ENCODE measurements at regions not wholly inside any gene's neighbourhood (a gene's known extent, or its start where the extent isn't known, plus 50 kb on each side); places are given as distances from the start of the nearest gene placed in this dataset.

DNA sequence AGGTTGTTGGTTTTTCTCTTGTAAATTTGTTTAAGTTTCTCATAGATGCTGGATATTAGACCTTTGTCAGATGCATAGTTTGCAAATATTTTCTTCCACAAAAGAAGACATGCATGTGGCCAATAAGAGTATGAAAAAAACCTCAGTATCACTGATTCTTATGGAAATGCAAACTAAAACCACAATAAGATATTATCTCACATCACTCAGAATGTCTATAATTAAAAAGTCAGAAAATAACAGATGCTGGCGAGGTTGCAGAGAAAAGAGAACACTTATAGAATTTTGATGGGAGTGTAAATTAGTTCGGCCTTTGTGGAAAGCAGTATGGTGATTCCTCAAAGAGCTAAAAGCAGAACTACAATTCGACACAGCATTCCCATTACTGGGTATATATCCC is 1355.6 kb downstream of the FAM133A start:
- no peak for DNase-seq (ENCODE audit: low read depth)
- TF ChIP-seq, protein P1, sequence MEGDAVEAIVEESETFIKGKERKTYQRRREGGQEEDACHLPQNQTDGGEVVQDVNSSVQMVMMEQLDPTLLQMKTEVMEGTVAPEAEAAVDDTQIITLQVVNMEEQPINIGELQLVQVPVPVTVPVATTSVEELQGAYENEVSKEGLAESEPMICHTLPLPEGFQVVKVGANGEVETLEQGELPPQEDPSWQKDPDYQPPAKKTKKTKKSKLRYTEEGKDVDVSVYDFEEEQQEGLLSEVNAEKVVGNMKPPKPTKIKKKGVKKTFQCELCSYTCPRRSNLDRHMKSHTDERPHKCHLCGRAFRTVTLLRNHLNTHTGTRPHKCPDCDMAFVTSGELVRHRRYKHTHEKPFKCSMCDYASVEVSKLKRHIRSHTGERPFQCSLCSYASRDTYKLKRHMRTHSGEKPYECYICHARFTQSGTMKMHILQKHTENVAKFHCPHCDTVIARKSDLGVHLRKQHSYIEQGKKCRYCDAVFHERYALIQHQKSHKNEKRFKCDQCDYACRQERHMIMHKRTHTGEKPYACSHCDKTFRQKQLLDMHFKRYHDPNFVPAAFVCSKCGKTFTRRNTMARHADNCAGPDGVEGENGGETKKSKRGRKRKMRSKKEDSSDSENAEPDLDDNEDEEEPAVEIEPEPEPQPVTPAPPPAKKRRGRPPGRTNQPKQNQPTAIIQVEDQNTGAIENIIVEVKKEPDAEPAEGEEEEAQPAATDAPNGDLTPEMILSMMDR (conservative IDR thresholded peaks at IDR 0.05; ENCODE audit: low read depth, low read length), result no peak
- no peak overlapping the region for H3K4me3 ChIP-seq (ENCODE audit: low read depth, low read length)

DNA sequence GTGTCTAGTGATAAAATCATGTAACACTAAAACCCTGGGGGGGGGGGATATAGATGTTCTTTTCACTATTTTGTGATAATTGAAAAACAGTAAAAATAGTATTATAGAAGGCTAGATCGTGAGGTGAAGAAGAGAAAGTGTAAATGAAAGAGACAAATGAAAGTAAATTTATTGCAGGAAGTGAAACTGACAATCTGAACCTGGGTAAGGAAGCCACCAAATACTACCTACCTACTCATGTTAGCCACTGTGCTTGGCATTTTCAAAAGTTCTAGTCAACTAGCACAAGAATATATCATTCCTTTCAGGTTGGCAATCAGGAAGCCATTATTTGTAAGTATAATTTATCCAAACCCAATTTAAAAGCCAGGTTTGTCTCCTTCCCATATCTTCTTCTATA is 1366.1 kb downstream of the FAM133A start:
- no peak overlapping the region for H3K4me3 ChIP-seq (ENCODE audit: low read depth, low read length)
- TF ChIP-seq, protein P1 (conservative IDR thresholded peaks at IDR 0.05; ENCODE audit: low read depth, low read length), result no peak
- DNase-seq (ENCODE audit: low read depth), result no peak

DNA sequence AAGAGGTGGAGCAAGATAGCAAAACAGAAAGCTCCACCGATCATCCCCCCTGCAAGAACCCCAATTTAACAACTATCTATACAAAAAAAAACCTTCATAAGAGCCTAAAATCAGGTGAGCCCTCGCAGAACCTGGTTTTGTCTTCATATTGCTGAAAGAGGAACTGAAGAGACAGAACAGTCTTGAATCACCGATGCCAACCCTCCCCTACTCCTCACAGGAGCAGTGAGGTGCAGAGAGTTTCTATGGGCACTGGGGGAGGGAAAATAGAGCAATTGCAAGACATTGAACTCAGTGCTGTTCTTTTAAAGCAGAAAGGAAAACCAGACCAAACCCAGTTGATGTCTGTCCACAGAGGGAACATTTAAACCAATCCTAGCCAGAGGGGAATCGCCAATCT is 1370.3 kb downstream of the FAM133A start:
- TF ChIP-seq, protein P1 (conservative IDR thresholded peaks at IDR 0.05; ENCODE audit: low read depth, low read length), result no peak
- DNase-seq (ENCODE audit: low read depth), result no peak
- H3K4me3 ChIP-seq (ENCODE audit: low read depth, low read length), result no peak overlapping the region

DNA sequence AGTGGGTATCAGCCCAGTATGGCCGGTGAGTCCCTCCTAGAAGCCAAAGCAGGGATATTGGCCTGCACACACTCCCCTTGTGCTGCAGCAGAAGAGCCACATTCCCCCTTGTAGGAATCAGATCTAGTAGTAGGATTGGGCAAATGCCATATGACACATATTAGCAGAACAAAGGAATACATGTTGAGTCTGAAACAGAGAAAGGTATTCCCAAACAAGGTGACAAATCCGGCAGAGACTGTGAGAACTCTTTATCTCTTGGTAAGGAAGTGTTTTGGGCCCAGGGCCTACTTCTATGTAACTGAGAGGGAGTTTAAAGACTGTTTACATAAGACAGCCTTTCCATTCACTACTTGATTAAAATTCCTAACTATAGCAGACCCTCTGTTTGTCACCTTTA is 1382.0 kb downstream of the FAM133A start:
- no peak overlapping the region for H3K4me3 ChIP-seq (ENCODE audit: low read depth, low read length)
- no peak for DNase-seq (ENCODE audit: low read depth)
- TF ChIP-seq, protein P1 (conservative IDR thresholded peaks at IDR 0.05; ENCODE audit: low read depth, low read length), result no peak

DNA sequence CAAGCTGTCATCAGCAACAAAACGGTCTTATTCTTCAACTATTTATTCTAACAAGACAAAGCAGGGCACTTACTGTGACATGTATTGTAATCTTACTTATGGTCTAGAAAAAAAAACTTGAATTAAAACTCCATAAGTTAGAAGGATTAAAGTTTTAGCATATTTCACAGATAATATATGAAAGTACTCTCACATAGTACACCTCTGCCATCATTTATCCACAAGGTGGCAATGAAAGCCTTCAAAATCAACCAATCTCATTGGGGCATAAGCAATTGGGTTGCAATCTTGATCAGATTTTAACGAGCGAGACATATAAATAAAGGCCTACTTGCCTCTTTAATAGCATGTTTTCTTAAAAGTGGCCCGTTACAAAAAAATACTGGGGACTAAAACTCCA is 1382.9 kb downstream of the FAM133A start:
- TF ChIP-seq, protein P1 (conservative IDR thresholded peaks at IDR 0.05; ENCODE audit: low read depth, low read length), result peak; percentile 39
- no peak for DNase-seq (ENCODE audit: low read depth)
- no peak overlapping the region for H3K4me3 ChIP-seq (ENCODE audit: low read depth, low read length)

DNA sequence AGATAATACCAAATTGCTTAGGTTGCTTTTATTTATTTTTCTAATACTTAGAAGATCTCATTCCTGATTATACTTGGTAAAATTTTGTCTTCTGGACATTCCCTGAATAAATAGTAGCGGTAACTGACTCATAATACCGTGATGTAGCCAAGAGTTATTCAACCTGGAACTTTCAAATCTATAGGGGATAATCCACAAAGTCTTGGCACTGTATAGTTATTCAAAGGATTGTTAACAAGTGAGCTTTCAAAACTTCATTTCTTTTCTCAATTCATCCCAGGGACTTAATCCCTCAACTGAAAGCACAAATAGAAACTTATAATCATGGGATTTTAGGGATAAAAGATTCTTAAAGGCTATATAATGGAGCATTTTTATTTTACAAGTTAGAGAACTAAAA is 1383.3 kb downstream of the FAM133A start:
- TF ChIP-seq, protein P1 (conservative IDR thresholded peaks at IDR 0.05; ENCODE audit: low read depth, low read length), result no peak
- no peak for DNase-seq (ENCODE audit: low read depth)

DNA sequence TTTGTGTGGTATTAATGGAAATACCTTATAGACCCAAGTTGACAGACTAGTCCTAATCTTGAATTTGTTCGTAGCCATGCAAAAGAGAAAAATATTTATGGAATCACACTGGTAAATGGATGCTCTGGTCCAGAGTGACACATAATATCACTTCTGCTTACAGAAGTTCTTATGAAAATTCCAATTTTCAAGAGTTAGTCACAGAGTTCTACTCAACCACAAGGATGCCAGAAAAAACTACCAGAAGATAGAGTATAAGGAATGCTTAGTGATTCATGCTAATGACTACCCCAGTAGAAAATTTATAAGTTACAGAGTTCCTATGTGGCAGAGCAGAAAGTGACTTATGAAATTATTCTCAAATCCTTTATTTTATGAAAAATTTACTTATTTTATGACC is 1384.8 kb downstream of the FAM133A start:
- no peak overlapping the region for H3K4me3 ChIP-seq (ENCODE audit: low read depth, low read length)
- TF ChIP-seq, protein P1 (conservative IDR thresholded peaks at IDR 0.05; ENCODE audit: low read depth, low read length), result no peak
- no peak for DNase-seq (ENCODE audit: low read depth)

More for the DNA sequence above, 1383.3 kb downstream of the FAM133A start:
- H3K4me3 ChIP-seq (ENCODE audit: low read depth, low read length), result no peak overlapping the region
